Bronchial epithelial cell (primary cell): ENCODE measurements at regions not wholly inside any gene's neighbourhood (a gene's known extent, or its start where the extent isn't known, plus 50 kb on each side); places are given as distances from the start of the nearest gene placed in this dataset.
A peak's percentile ranks its signal among the peaks of the same experiment; 100 is the strongest.

Source experiments
- DNase-seq: peaks from one replicate; pipeline ENCODE4 v3.0.0-alpha.2; 2010; ENCODE audit warnings: low read depth
- FAIRE-seq: peaks from 2 replicates; lab custom pipeline; 2011; peaks lifted over from hg19 to GRCh38; lab: Jason Lieb, UNC
- H3K27me3 ChIP-seq: 2 replicates; pipeline ENCODE4 v1.5.1; 2011; ENCODE audit warnings: low read length; ENCODE audit not compliant: control insufficient read depth, insufficient read depth
- H3K36me3 ChIP-seq: 2 replicates; pipeline ENCODE4 v1.5.1; 2011; ENCODE audit warnings: low read length; ENCODE audit not compliant: control insufficient read depth, insufficient read depth
- H3K4me3 ChIP-seq: 2 replicates; pipeline ENCODE4 v1.5.1; 2011; ENCODE audit warnings: mild to moderate bottlenecking, low read depth, low read length, control low read depth
- TF ChIP-seq, protein P1 (sequence below): IDR thresholded peaks from 2 replicates; pipeline ENCODE4 v1.5.1; 2011; ENCODE audit warnings: mild to moderate bottlenecking, moderate library complexity, low read length, control low read depth, inconsistent platforms; ENCODE audit not compliant: insufficient read depth, severe bottlenecking

DNA sequence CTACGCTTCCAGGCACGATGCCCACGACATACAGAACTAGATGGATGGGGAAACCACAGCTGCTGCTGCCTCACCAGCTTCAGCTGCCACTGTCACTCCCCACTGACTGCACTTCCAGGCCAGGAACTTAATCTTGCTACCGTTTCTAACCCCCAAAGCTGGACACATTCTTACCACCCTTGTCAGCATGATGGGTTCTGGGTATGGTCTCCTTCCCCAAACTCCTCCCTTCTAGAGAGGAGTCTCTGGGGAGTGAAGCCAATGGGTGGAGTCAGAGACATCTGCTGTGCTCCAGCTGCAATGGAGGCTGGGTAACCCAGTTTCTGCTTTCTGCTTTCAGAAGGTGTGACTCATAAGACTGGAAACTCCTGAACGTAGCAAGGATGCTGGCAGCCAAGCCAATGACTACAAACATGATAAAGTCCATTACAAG is 87.0 kb upstream of the THY1 start:
- Histone ChIP-seq H3K27me3 (peaks cover 12% of the 10 kb centered on the region), H3K36me3 (no peaks in the 10 kb centered on the region), H3K4me3 (no peak overlapping the region)
- FAIRE-seq (no peak), DNase-seq (peak; percentile 81)
- TF ChIP-seq, protein P1, sequence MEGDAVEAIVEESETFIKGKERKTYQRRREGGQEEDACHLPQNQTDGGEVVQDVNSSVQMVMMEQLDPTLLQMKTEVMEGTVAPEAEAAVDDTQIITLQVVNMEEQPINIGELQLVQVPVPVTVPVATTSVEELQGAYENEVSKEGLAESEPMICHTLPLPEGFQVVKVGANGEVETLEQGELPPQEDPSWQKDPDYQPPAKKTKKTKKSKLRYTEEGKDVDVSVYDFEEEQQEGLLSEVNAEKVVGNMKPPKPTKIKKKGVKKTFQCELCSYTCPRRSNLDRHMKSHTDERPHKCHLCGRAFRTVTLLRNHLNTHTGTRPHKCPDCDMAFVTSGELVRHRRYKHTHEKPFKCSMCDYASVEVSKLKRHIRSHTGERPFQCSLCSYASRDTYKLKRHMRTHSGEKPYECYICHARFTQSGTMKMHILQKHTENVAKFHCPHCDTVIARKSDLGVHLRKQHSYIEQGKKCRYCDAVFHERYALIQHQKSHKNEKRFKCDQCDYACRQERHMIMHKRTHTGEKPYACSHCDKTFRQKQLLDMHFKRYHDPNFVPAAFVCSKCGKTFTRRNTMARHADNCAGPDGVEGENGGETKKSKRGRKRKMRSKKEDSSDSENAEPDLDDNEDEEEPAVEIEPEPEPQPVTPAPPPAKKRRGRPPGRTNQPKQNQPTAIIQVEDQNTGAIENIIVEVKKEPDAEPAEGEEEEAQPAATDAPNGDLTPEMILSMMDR: no peak

DNA sequence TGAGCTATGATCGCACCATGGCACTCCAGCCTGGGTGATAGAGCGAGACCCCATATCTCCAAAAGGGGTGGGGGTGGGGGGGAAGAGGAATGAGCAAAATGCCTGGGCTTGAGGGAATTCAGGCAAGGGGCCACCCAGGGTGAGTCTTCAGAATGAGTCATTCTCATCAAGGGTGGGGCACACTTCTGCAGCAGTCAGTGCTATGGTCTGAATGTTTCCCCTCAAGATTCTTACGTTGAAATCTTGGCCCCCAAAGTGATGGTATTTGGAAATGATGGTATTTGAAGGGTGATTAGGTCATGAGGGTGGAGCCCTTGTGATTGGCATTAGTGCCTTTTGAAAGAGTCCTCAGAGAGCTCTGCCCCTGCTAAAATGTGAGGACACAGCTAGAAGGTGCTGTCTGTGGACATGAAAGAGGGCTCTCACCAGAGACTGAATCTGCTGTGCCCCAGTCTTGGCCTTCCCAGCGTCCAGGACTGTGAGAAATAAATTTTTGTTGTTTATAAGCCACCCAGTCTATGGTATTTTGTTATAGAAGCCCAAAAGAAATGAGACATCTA is 86.4 kb upstream of the THY1 start:
- Histone ChIP-seq H3K27me3 (peaks cover 12% of the 10 kb centered on the region), H3K36me3 (no peaks in the 10 kb centered on the region), H3K4me3 (no peak overlapping the region)
- no peak for FAIRE-seq
- DNase-seq: peak; percentile 11
- TF ChIP-seq, protein P1: no peak

DNA sequence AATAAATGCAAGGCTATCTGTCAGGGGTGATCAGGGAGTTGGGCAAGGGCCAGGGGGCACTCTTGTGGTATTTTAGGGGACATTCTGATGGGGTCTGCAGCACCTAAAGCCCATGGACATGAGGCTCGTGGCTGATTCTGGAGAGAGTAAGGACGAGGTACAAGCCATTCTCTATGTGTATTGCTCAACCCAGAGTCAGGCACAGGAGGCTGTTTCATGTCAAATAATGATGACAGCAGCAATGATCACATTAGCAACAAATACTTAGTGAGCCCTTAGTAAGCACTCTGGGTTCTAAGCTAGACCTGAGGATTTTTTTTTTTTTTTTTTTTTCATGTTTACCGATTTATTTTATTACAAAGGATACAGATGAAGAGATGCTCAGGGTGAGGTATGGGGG is 83.5 kb upstream of the THY1 start:
- Histone ChIP-seq H3K36me3 (no peaks in the 10 kb centered on the region), H3K4me3 (no peak overlapping the region), H3K27me3 (no peaks in the 10 kb centered on the region)
- TF ChIP-seq, protein P1: no peak
- FAIRE-seq: no peak
- DNase-seq: no peak

DNA sequence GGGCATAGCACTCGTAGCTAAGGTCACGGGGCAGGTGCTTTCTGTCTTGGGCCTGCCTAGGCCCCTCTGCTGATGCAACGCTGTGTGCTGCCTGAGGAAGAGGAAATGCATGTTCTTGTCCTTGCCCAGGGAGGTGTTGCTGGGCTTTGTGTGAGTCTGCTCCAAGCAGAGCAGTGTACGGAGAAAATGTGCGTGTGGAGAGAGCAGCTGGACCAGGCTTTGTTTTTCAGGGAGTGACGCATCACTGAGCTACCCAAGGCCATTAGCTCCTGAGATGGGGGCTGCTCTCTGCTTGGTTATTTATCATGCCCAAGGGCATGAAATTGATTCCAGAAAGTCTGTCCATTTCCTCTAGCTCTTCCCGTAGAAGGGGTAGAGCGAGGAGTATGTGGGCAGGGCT is 82.9 kb upstream of the THY1 start:
- DNase-seq: no peak
- TF ChIP-seq, protein P1: no peak
- no peak for FAIRE-seq
- Histone ChIP-seq H3K27me3 (no peaks in the 10 kb centered on the region), H3K36me3 (no peaks in the 10 kb centered on the region), H3K4me3 (no peak overlapping the region)

DNA sequence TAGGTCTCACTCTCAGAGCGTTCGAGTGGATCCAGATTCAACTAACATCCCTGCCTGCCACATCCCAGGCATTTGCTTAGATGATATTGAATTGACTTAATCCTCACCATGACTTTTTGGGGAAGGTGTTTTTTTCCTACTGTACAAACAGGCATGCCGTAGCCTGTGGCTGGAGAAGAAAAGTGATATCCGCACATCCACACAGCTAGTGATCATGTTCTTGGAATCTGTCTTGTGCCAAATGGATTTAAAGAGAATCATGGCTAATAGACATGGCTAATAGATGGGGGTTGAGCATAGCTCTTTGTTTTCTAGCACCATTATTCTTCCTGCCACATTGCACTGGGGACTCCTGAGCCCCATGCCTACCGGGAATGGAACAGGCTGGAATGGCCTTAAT is 82.1 kb upstream of the THY1 start:
- TF ChIP-seq, protein P1: no peak
- FAIRE-seq: no peak

DNA sequence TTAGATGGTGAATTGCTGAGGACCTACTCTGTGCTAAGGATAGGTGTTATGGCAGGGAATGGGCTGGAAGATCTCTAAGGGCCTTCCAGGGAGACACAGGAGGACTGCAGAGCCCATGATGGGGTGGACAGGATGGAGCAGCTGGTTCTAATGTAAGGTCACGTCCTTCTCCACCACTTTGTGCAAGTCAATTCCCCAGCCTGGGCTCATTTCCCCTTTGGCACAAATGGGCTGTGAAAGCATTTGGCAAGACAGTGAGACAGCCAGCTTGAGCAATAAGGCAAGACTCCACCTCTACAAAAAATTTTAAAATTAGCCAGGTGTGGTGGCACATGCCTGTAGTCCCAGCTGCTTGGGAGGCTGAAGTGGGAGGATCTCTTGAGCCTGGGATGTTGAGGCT is 81.4 kb upstream of the THY1 start:
- DNase-seq (no peak), FAIRE-seq (no peak)

More for the DNA sequence above, 82.1 kb upstream of the THY1 start:
- Histone ChIP-seq H3K36me3 (no peaks in the 10 kb centered on the region), H3K27me3 (no peaks in the 10 kb centered on the region), H3K4me3 (no peak overlapping the region)
- DNase-seq: no peak

More for the DNA sequence above, 81.4 kb upstream of the THY1 start:
- Histone ChIP-seq H3K4me3 (no peak overlapping the region), H3K36me3 (no peaks in the 10 kb centered on the region), H3K27me3 (no peaks in the 10 kb centered on the region)
- TF ChIP-seq, protein P1: no peak
